ENCODE measurements at regions not wholly inside any gene's neighbourhood (a gene's known extent, or its start where the extent isn't known, plus 50 kb on each side); places are given as distances from the start of the nearest gene placed in this dataset.
A peak's percentile ranks its signal among the peaks of the same experiment; 100 is the strongest.

DNA sequence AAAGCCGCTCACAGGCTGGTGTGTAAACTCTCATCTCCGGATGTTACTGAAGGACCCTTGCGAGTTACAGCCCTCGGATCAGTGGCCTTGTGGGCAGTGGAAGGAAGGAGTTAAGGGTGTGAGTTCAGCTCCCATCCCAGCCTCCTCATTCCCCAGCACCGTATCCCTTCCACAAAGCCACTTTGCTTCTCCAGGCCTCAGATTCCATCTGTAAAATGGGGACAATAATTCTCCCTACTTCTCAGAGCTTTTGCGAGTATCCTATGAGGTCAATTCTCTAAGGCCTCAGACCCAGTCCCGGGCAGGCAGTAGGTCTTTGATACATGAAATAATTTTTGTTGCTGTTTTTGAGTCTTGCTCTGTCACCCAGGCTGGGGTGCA is 141.3 kb downstream of the C9orf50 start:
- intact Hi-C loops (cut with DNase I; ENCODE audit: low total_unique reads), result loop anchor here (10.0 kb wide), 1 partner anchor 145 kb away; no protein-coding TSS in a partner anchor
- no peak for DNase-seq (ENCODE audit: low spot score in 2 of 2)
- 86 to 88% methylated on average over 7 of the region's 7 CpGs for WGBS, 2 donors
- TF ChIP-seq POLR2A (IDR thresholded peaks at IDR 0.05), result no peak
- TF ChIP-seq, protein P1, sequence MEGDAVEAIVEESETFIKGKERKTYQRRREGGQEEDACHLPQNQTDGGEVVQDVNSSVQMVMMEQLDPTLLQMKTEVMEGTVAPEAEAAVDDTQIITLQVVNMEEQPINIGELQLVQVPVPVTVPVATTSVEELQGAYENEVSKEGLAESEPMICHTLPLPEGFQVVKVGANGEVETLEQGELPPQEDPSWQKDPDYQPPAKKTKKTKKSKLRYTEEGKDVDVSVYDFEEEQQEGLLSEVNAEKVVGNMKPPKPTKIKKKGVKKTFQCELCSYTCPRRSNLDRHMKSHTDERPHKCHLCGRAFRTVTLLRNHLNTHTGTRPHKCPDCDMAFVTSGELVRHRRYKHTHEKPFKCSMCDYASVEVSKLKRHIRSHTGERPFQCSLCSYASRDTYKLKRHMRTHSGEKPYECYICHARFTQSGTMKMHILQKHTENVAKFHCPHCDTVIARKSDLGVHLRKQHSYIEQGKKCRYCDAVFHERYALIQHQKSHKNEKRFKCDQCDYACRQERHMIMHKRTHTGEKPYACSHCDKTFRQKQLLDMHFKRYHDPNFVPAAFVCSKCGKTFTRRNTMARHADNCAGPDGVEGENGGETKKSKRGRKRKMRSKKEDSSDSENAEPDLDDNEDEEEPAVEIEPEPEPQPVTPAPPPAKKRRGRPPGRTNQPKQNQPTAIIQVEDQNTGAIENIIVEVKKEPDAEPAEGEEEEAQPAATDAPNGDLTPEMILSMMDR (IDR thresholded peaks at IDR 0.05), result no peak
- H3K4me3 ChIP-seq (ENCODE audit: low read depth, poor library complexity, severe bottlenecking), result no peak overlapping the region

DNA sequence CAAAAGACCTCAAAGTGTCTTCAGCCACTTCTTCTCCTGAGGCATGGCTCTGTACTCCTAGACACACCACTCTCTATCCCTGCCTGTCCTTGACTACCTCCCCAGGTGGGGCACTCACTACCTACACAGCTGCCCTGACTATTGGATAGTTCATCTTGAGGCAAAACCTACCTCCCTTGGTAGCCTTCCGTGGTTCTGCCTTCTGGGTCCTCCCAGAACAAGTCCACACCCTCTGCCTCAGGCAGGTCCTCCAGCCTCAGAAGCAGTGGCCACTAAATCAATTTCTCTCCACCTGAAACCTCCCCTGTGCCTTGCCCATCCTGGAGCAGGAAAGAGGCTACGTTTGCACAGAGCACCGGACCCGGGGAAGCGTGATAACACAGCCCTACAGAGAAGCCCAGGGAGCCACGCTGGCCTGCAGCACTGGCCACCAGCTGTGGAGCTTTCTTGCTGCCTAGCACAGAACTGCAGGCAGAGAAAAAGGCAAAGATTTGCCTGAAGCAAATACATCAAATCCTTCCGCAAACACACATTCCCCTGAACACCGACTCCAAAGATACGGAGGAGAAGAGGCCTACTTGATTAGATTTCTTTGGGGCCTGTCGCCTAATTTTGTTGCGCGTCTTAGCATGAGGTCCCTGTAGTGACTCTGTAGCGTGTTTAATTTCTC is 141.8 kb downstream of the C9orf50 start:
- 73 to 77% methylated on average over 13 of the region's 13 CpGs for WGBS, 2 donors
- intact Hi-C loops (cut with DNase I; ENCODE audit: low total_unique reads), result no loop called here
- TF ChIP-seq, protein P1 (IDR thresholded peaks at IDR 0.05), result no peak
- no peak for TF ChIP-seq POLR2A (IDR thresholded peaks at IDR 0.05)
- no peak overlapping the region for H3K4me3 ChIP-seq (ENCODE audit: low read depth, poor library complexity, severe bottlenecking)
- peak in 1 of 2 donors; percentile 82 for DNase-seq (ENCODE audit: low spot score in 2 of 2)

DNA sequence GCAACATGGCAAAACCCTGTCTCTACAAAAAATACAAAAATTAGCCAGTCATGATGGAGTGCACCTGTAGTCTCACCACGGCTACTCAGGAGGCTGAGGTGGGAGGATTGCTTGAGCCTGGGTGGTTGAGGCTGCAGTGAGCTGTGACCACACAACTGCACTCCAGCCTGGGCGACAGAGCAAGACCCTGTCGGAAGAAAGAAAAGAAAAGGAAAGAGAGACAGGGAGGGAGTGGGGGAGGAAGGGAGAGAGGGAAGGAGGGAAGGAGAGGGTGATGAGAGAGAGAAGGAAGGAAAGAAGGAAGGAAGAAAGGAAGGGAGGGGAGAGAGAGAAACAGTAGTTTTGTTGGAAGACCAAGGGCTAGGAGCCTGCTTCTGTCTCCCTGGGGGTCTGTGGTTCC is 142.4 kb downstream of the C9orf50 start:
- intact Hi-C loops (cut with DNase I; ENCODE audit: low total_unique reads), result no loop called here
- no peak for DNase-seq (ENCODE audit: low spot score in 2 of 2)
- H3K4me3 ChIP-seq (ENCODE audit: low read depth, poor library complexity, severe bottlenecking), result no peak overlapping the region
- WGBS, 2 donors, result 90 to 93% methylated on average over 3 of the region's 3 CpGs
- TF ChIP-seq POLR2A (IDR thresholded peaks at IDR 0.05), result no peak
- TF ChIP-seq, protein P1 (IDR thresholded peaks at IDR 0.05), result no peak

DNA sequence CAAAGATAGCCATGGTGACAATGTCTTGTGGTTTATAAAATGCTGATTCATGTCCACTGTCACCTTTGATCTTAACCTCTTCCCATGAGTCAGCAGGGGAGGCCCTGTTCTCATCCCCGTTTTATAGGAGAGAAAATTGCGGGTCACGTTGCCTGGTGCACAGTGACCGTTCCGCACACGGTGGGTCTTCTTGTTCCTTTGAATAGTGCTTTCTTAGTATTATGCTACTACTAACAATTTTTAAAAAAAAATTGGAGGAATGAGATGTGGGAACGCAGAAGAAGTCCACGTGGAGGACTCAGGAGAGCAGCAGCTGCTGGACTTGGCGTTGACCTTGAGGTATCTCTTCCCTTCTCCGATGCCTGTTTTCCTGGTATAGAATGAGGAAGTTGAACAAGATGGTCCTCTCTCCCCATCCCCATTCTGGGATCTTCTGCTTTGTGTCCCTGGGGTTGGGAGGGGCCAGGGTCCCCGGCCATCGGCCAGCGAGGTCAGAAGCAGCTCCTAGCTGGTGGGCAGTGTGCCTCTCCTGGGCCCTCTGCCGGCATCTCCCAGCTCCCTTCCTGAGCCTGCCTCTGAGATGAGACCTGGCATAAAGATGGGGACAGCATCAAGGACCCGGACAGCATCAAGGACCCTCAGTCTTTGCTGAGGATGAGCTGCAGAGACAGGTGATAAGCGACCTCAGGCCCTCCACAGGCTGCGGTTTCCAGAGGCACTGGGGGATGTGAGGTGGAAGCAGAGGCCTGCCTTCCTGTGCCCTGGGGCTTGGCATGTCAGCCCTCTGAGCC is 143.9 kb downstream of the C9orf50 start:
- intact Hi-C loops (cut with DNase I; ENCODE audit: low total_unique reads), result no loop called here
- no peak for TF ChIP-seq POLR2A (IDR thresholded peaks at IDR 0.05)
- TF ChIP-seq, protein P1 (IDR thresholded peaks at IDR 0.05), result no peak
- 80 to 81% methylated on average over 17 of the region's 17 CpGs for WGBS, 2 donors
- no peak overlapping the region for H3K4me3 ChIP-seq (ENCODE audit: low read depth, poor library complexity, severe bottlenecking)
- DNase-seq (ENCODE audit: low spot score in 2 of 2), result no peak

GRCh38 chr9:129474740-129475404 is 146.0 kb downstream of the C9orf50 start:
- intact Hi-C loops (cut with DNase I; ENCODE audit: low total_unique reads), result no loop called here
- no peak overlapping the region for H3K4me3 ChIP-seq (ENCODE audit: low read depth, poor library complexity, severe bottlenecking)
- DNase-seq (ENCODE audit: low spot score in 2 of 2), result no peak
- TF ChIP-seq POLR2A (IDR thresholded peaks at IDR 0.05), result no peak
- TF ChIP-seq, protein P1 (IDR thresholded peaks at IDR 0.05), result no peak
- WGBS, 2 donors, result 81 to 96% methylated on average over 6 of the region's 6 CpGs
